K562 (cell line): ENCODE measurements at regions not wholly inside any gene's neighbourhood (a gene's known extent, or its start where the extent isn't known, plus 50 kb on each side); places are given as distances from the start of the nearest gene placed in this dataset.

Experiments
- ATAC-seq: fragments of 200-7000 bp; cut with Tn5 transposase; 3 replicates; pipeline ENCODE4 v1.9.1; 2020; ENCODE audit warnings: moderate library complexity
- BruUV-seq: library from RNA; stranded (reverse); fragments of 400-500 nt; replicated peaks from 2 replicates; lab custom pipeline; 2021; lab: Mats Ljungman, UMichigan
- CTCF ChIA-PET: fragments of 300-600 bp; formaldehyde crosslinking; extraction: SDS; loops from one replicate; lab custom pipeline; 2021; ENCODE audit warnings: low intra/inter-chr PET ratio; lab: Yijun Ruan, JAX
- POLR2A ChIA-PET: fragments of 300-600, 350-650 bp; sonication (Branson Sonifier 250); formaldehyde crosslinking; extraction: SDS; loops from one replicate; lab custom pipeline; 2021; ENCODE audit warnings: antibody characterized with exemption, inconsistent platforms; lab: Yijun Ruan, JAX
- DNase-seq, 4 experiments: peaks; one replicate each; pipeline versions ENCODE4 v3.0.0 to v3.0.0-alpha.2; 2011 to 2018; ENCODE audit warnings: low spot score in 3 of 4, mixed read lengths in 3 of 4; ENCODE audit errors: extremely low read depth in 1 of 4
- FAIRE-seq: peaks from 2 replicates; lab custom pipeline; 2011; peaks lifted over from hg19 to GRCh38; lab: Jason Lieb, UNC
- H2AFZ ChIP-seq: 2 replicates; pipeline ENCODE4 v1.6.0; 2011; ENCODE audit warnings: low read depth, low read length, control low read depth, inconsistent platforms
- H3K27ac ChIP-seq: fragments of 200-600 bp; 3 replicates; pipeline ENCODE4 v1.8.0; 2011; ENCODE audit warnings: low read depth, mild to moderate bottlenecking, control low read depth, inconsistent platforms, low read length, moderate library complexity, mixed read lengths; ENCODE audit errors: extremely low read depth
- H3K27me3 ChIP-seq, 2 experiments: fragments of 300-600 bp in 1 of 2; 2 replicates in 1 of 2; 3 replicates in 1 of 2; pipeline versions ENCODE4 v1.6.0 to v1.8.0; 2011; ENCODE audit warnings: inconsistent platforms in 2 of 2, low read length in 2 of 2, mild to moderate bottlenecking in 1 of 2, mixed read lengths in 1 of 2, moderate library complexity in 1 of 2; ENCODE audit not compliant: control insufficient read depth in 2 of 2, insufficient read depth in 2 of 2
- H3K36me3 ChIP-seq: fragments of 300-600 bp; 3 replicates; pipeline ENCODE4 v1.8.0; 2011; ENCODE audit warnings: mild to moderate bottlenecking, low read length, inconsistent platforms; ENCODE audit not compliant: control insufficient read depth, insufficient read depth
- H3K4me1 ChIP-seq, 2 experiments: fragments of 200-600 bp in 1 of 2; replicated peaks in 1 of 2; 2 replicates in 1 of 2; 3 replicates in 1 of 2; pipeline versions ENCODE4 v1.5.1 to v1.8.0; 2011; ENCODE audit warnings: inconsistent platforms in 2 of 2, low read length in 2 of 2, mild to moderate bottlenecking in 1 of 2, mixed read lengths in 1 of 2, moderate library complexity in 1 of 2; ENCODE audit not compliant: control insufficient read depth in 2 of 2, insufficient read depth in 2 of 2
- H3K4me2 ChIP-seq: 2 replicates; pipeline ENCODE4 v1.6.1; 2011; ENCODE audit warnings: low read length, control low read depth, inconsistent platforms, mixed read lengths; ENCODE audit not compliant: insufficient read depth
- H3K4me3 ChIP-seq: fragments of 200-600 bp; sonication (generic), shearing (Covaris generic); 2 replicates; pipeline ENCODE4 v1.5.1; 2016; ENCODE audit warnings: control low read depth, inconsistent platforms
- H3K79me2 ChIP-seq: fragments of 200-600 bp; 3 replicates; pipeline ENCODE4 v1.8.0; 2011; ENCODE audit warnings: low read length, inconsistent platforms; ENCODE audit not compliant: control insufficient read depth, insufficient read depth
- H3K9ac ChIP-seq, 2 experiments: 2 replicates each; pipeline versions ENCODE4 v1.6.0 to v1.6.1; 2011; ENCODE audit warnings: low read depth in 2 of 2, low read length in 2 of 2, control low read depth in 1 of 2, inconsistent platforms in 1 of 2, mild to moderate bottlenecking in 1 of 2, mixed read lengths in 1 of 2; ENCODE audit not compliant: insufficient read depth in 1 of 2
- H3K9me1 ChIP-seq: one replicate; pipeline ENCODE4 v1.6.0; 2011; ENCODE audit warnings: inconsistent platforms, mild to moderate bottlenecking, low read length, moderate library complexity; ENCODE audit not compliant: control insufficient read depth, insufficient read depth
- H3K9me3 ChIP-seq: replicated peaks from 2 replicates; pipeline ENCODE4 v1.5.1; 2011; ENCODE audit warnings: low read depth, low read length, inconsistent platforms; ENCODE audit not compliant: control insufficient read depth, insufficient read depth
- H4K20me1 ChIP-seq: replicated peaks from 2 replicates; pipeline ENCODE4 v1.6.1; 2011; ENCODE audit warnings: low read length, inconsistent platforms, mixed read lengths; ENCODE audit not compliant: control insufficient read depth, insufficient read depth
- ASH1L ChIP-seq: fragments of 450-650 bp; IDR thresholded peaks from 2 replicates; pipeline ENCODE4 v1.6.1; 2018; ENCODE audit warnings: borderline replicate concordance, mild to moderate bottlenecking, low read depth; ENCODE audit not compliant: partially characterized antibody
- BCL6 ChIP-seq: fragments of 250-450 bp; sonication (Bioruptor Pico); IDR thresholded peaks from 2 replicates; pipeline ENCODE4 v1.4.0; 2020
- CREB3L1 ChIP-seq: fragments of 450-650 bp; IDR thresholded peaks from 2 replicates; pipeline ENCODE4 v1.6.1; 2014; ENCODE audit warnings: low read depth, mild to moderate bottlenecking, moderate library complexity, borderline replicate concordance
- CREBBP ChIP-seq: IDR thresholded peaks from one replicate; pipeline ENCODE4 v1.6.1; 2012; ENCODE audit warnings: low read depth, mild to moderate bottlenecking, control low read depth, inconsistent platforms, low read length
- MAFG ChIP-seq: fragments of 450-650 bp; conservative IDR thresholded peaks from 2 replicates; pipeline ENCODE4 v1.6.1; 2016; ENCODE audit warnings: missing genetic modification characterization, missing compliant biosample characterization
- NFATC3 ChIP-seq: fragments of 450-650 bp; IDR thresholded peaks from 2 replicates; pipeline ENCODE4 v1.6.1; 2017; ENCODE audit warnings: mild to moderate bottlenecking
- PKNOX1 ChIP-seq: fragments of 450-650 bp; IDR thresholded peaks from 2 replicates; pipeline ENCODE4 v1.6.1; 2016
- SP1 ChIP-seq: sonication (generic); formaldehyde crosslinking; IDR thresholded peaks from 2 replicates; pipeline ENCODE4 v1.8.1; 2022; ENCODE audit warnings: mild to moderate bottlenecking, missing genetic modification reagents
- SRSF9 ChIP-seq: fragments of 200-400 bp; formaldehyde crosslinking; IDR thresholded peaks from 2 replicates; pipeline ENCODE4 v1.6.1; 2017; ENCODE audit warnings: low read depth, low read length, borderline replicate concordance
- SUPT5H ChIP-seq: fragments of 450-650 bp; IDR thresholded peaks from 2 replicates; pipeline ENCODE4 v1.6.1; 2016
- TARDBP ChIP-seq: fragments of 450-650 bp; IDR thresholded peaks from 2 replicates; pipeline ENCODE4 v1.6.1; 2016
- TEAD1 ChIP-seq, 2 experiments: fragments of 450-650 bp in 1 of 2; sonication (generic) in 1 of 2; formaldehyde crosslinking; IDR thresholded peaks; 2 replicates each; pipeline versions ENCODE4 v1.4.0 to v1.8.0; 2020 to 2022; ENCODE audit warnings: mild to moderate bottlenecking in 2 of 2, missing genetic modification reagents in 1 of 2
- TGIF2 ChIP-seq: sonication (generic); formaldehyde crosslinking; IDR thresholded peaks from 2 replicates; pipeline ENCODE4 v1.8.1; 2022; ENCODE audit warnings: mild to moderate bottlenecking, missing genetic modification reagents, moderate library complexity
- THRAP3 ChIP-seq: fragments of 450-650 bp; IDR thresholded peaks from 2 replicates; pipeline ENCODE4 v1.6.1; 2016; ENCODE audit warnings: mild to moderate bottlenecking, inconsistent platforms, borderline replicate concordance
- ZBTB7A ChIP-seq: IDR thresholded peaks from 2 replicates; pipeline ENCODE4 v1.6.1; 2011; ENCODE audit warnings: low read depth, mild to moderate bottlenecking, low read length, moderate library complexity, borderline replicate concordance; ENCODE audit not compliant: control insufficient read depth
- ZNF609 ChIP-seq: sonication (generic); formaldehyde crosslinking; IDR thresholded peaks from 2 replicates; pipeline ENCODE4 v1.8.1; 2023; ENCODE audit warnings: missing genetic modification reagents, mild to moderate bottlenecking, borderline replicate concordance
- WGBS: fragments of 100-300 bp; shearing (Covaris generic); methylation state at CpG from one replicate; pipeline ENCODE4 v1.1.6; 2016; ENCODE audit warnings: low coverage, mixed read lengths; ENCODE audit not compliant: insufficient coverage; ENCODE audit errors: missing lambda C conversion rate; 5-methylcytosine and 5-hydroxymethylcytosine counted together
- in situ Hi-C: fragments of 300-500 bp; cut with MboI; formaldehyde crosslinking; loops from 4 replicates; pipeline ENCODE4 v1.15.0; 2018; ENCODE audit warnings: inconsistent platforms, mixed read lengths
- intact Hi-C: fragments of 100-400 bp; cut with micrococcal nuclease; formaldehyde crosslinking; loops from 2 replicates; pipeline ENCODE4 v1.14.2; 2022

- TF ChIP-seq ZNF609 (CRISPR knock-in tag) (no peak), CREB3L1 (no peak)
These were observed 554.0 kb upstream of the NOX3 start (continued) for GRCh38 chr6:156009656-156010055.

GRCh38 chr6:156004796-156005195 is 549.2 kb upstream of the NOX3 start:
- Histone ChIP-seq H2AFZ (no peak overlapping the region), H3K36me3 (no peaks in the 10 kb centered on the region), H3K27me3 (no peaks in the 10 kb centered on the region), H3K4me1 (no peaks in the 10 kb centered on the region), H4K20me1 (no peaks in the 10 kb centered on the region), H3K27ac (no peak overlapping the region), H3K9ac (no peak overlapping the region), H3K79me2 (no peaks in the 10 kb centered on the region), H3K4me3 (no peak overlapping the region), H3K9me1 (no peaks in the 10 kb centered on the region), H3K4me2 (no peak overlapping the region), H3K9me3 (no peaks in the 10 kb centered on the region)
- WGBS: 2% methylated on average over 2 of the region's 2 CpGs
- ChIA-PET CTCF (no interaction called here), POLR2A (no interaction called here)
- FAIRE-seq: no peak
- no peak for DNase-seq
- in situ Hi-C loops: no loop called here
- intact Hi-C loops: no loop called here
- no TSS peak for BruUV-seq
- no peak for ATAC-seq
- TF ChIP-seq NFATC3: no peak
- no peak for TF ChIP-seq SRSF9
- no peak for TF ChIP-seq ZBTB7A
- no peak for TF ChIP-seq BCL6 (CRISPR knock-in tag)
- TF ChIP-seq CREBBP: no peak
- no peak for TF ChIP-seq PKNOX1
- TF ChIP-seq TGIF2 (CRISPR knock-in tag): no peak
- TF ChIP-seq SP1: no peak
- no peak for TF ChIP-seq THRAP3
- TF ChIP-seq MAFG: no peak
- no peak for TF ChIP-seq ASH1L
- TF ChIP-seq TEAD1 (CRISPR knock-in tag; IDR thresholded peaks at IDR 0.05): no peak
- TF ChIP-seq SUPT5H: no peak
- no peak for TF ChIP-seq TARDBP
